LoVo (cell line): ENCODE measurements at regions not wholly inside any gene's neighbourhood (a gene's known extent, or its start where the extent isn't known, plus 50 kb on each side); places are given as distances from the start of the nearest gene placed in this dataset.
"Not testable (repeated sequence)": the region's sequence is repeated elsewhere in the genome, so short reads cannot be mapped to it uniquely, and the experiment has no call there.

Experiments used
- DNase-seq: peaks from one replicate; pipeline ENCODE4 v3.0.0-alpha.2; 2016; ENCODE audit warnings: low spot score

DNA sequence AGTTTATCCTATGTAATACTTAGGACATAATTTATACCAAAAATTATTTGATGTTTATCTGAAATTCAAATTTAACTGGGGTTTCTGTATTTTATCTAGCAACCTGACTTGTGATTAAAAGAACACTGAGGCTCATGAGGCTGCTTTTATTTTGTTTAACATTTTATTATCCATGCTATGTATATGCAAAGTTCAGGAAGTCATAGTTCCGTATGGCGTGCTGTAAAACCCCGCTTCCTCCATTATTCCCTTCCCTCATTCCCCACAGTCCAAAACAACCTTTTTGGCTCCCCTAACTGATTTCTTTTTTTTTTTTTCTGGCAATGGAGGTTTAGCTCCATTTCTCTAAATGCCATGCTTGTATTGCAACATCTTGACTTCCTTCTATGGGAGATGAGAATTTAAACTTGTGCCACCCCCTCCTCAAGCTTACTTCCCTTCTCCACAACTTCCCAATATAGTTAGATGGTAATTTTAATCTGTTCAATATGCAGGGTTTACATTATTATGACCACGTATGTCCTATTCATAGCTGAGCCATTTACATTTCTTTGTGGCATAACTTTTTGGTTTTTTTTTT lies 138.0 kb upstream of the DNAH14 start:
- DNase-seq: no peak

GRCh38 chr1:224795591-224795990 lies 133.9 kb upstream of the DNAH14 start:
- no peak for DNase-seq

GRCh38 chr1:224799083-224799482 lies 130.4 kb upstream of the DNAH14 start:
- no peak for DNase-seq

- no peak for DNase-seq
Measured at GRCh38 chr1:224800486-224801119, 128.9 kb upstream of the DNAH14 start.

- DNase-seq: no peak
Measured at GRCh38 chr1:224801844-224802490, 127.5 kb upstream of the DNAH14 start.

DNA sequence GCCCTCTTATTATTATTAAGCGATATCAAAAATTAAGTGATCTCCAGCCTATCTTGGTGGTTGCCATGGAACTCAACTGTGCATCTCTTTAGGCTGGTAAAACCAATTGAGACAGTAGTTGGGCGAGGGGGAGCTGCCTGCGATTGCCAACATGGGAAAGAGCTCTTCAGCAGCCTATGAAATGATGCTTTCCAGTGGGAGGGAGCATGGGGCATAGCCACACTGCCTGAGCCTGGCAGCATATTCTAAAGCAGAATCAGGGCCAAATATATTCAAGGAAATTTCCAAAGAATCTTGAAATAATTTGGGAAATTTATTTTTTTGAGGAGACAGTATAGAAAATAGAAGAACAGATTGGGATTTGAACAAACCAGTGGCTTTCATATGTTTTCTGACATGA lies 126.9 kb upstream of the DNAH14 start:
- no peak for DNase-seq

DNA sequence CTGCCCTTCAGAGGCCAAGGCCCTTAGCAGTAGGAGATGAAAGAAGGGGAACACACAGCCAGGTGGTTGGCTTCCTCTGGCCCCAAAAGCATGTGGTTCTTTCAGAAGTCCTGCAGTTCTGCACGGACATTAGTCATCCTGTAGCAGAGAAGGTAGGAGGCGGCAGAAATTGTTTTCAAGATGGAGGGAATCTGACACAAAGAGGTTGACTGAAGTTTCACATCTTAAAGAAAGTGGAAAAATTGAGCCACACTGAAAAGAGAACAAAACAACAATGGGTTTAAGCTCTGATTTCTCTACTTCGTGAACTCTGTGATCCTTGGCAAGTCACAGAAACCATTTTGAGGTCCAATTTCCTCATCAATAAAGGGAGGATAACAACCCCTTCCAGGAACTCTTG lies 125.3 kb upstream of the DNAH14 start:
- no peak for DNase-seq

- DNase-seq: no peak
Measured at GRCh38 chr1:224805889-224806288, 123.6 kb upstream of the DNAH14 start.

DNA sequence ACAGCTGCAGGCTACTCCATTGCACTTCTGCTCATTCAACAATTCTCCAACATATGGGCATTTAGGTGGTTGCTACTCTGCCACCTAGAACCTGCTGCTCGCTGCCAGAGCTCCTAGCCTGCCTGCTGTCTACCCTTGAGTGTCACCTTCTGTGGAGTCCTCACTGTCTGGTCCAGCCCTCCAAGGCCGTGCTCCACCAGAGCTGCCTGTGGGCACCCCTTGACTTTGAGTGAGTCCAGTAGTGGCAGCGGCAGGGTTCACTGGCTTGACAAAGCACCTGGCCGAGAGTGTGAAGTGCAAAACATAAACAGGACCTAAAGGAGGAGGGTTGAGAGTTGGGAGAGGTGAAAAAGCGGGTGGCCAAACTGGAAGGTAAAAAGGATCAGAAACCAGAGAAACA lies 120.3 kb upstream of the DNAH14 start:
- DNase-seq: no peak

DNA sequence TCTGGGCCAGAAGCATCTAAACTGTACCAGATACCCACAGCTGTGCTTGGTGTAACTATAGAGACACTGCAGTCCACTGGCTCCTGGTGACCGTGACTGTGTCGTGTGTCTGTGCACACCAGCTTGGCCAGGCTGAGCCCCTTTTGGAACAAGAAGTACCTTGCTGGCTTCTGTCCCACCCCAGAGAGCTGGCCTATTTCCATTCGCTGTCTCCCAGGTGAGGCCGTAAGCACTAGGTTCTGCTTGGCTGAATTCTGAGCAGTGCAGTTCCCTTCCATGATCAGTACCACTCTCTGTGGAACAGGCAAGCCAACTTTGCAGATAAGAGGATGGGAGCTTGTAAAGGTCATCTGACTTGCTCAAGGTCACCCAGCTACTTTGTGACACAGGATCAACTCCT lies 119.9 kb upstream of the DNAH14 start:
- DNase-seq: no peak

DNA sequence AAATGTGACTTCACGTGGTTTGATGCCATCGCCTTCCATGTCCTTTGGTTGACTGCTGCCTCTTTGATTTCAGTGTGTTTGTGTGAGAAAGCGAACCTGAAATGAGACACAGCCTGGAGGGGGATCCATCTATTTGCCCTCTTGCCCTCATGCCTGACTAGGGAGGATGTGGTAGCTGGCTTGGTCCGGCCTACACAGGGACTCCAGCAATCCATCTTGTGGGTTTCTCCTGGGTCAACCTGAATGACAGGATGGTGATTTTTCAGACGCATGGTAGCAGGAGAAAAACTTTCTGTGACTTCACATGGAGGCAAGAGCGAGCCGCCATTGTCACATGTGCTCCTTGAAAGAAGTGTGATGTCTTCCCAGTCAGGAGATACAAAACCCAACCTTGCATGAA lies 117.9 kb upstream of the DNAH14 start:
- DNase-seq: no peak

DNA sequence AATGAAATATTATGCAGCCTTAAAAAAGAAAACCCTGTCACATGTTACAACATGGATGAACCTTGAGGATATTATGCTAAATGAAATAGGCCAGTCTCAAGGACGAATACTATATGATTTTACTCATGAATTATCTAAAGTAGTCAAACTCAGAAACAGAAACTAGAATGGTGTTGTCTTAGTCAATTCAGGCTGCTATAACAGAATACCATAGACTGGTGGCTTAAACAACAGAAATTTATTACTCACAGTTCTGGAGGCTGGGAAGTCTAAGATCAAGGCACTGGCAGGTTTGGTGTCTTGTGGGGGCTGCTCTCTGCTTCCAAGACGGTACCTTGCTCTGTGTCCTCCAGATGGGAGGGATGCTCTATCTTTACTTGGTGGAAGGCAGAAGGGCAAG lies 113.8 kb upstream of the DNAH14 start:
- no peak for DNase-seq

DNA sequence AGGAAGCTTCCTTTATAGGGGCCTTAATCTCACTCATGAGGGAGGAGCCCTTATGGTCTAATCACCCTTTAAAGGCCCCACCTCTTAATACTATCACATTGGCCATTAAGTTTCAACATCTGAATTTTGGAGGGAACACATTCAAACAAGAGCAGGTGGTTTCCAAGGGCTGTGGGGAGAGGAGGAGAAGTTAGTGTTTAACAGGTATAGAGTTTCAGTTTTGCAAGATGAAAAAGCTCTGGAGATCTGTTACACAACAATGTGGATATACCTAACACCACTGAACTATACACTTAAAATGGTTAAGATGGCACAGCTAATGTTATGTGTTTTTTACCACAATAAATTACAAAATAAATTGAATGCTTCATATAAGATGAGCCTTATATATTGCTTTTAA lies 113.4 kb upstream of the DNAH14 start:
- no peak for DNase-seq

- no peak for DNase-seq
Measured at GRCh38 chr1:224817382-224817781, 112.1 kb upstream of the DNAH14 start.

- no peak for DNase-seq
Measured at GRCh38 chr1:224819861-224820260, 109.6 kb upstream of the DNAH14 start.

DNA sequence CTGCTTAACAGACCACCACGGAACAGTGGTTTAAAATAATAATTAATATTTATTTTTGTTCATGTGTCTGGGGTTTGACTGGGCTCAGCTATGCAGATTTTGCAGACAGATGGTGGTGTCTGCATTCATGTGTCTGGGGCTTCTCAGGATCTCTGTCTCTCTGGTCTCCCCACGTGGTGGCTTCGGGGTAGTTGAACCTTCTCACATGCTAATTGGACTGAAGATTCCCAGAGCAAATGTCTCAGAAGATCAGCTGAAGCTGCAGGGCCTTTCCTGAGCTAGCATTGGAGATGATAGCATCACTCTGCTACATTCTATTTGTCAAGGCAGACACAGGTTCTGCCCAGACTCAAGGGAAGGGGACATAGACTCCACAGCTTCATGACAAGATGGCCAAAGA lies 109.1 kb upstream of the DNAH14 start:
- no peak for DNase-seq

- not testable (repeated sequence) for DNase-seq
Measured at GRCh38 chr1:224821751-224822150, 107.7 kb upstream of the DNAH14 start.

DNA sequence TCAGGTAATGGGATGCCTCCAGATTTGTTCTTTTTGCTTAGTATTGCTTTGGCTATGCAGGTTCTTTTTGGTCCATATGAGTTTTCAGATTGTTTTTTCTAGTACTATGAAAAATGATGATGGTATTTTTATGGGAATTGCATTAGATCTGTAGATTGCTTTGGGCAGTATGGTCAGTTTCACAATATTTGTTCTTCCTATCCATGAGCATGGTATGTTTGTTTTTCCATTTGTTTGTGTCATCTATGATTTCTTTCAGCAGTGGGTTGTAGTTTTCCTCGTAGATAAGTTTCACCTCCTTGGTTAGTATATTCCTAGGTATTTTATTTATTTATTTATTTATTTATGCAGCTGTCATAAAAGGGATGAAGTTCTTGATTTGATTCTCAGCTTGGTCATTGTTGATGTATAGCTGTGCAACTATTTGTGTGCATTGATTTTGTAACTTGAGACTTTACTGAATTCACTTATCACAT lies 103.9 kb upstream of the DNAH14 start:
- DNase-seq: no peak

GRCh38 chr1:224828691-224829090 lies 100.8 kb upstream of the DNAH14 start:
- DNase-seq: no peak

GRCh38 chr1:224831501-224831900 lies 98.0 kb upstream of the DNAH14 start:
- no peak for DNase-seq

- DNase-seq: not testable (repeated sequence)
Measured at GRCh38 chr1:224839648-224840300, 89.7 kb upstream of the DNAH14 start.

DNA sequence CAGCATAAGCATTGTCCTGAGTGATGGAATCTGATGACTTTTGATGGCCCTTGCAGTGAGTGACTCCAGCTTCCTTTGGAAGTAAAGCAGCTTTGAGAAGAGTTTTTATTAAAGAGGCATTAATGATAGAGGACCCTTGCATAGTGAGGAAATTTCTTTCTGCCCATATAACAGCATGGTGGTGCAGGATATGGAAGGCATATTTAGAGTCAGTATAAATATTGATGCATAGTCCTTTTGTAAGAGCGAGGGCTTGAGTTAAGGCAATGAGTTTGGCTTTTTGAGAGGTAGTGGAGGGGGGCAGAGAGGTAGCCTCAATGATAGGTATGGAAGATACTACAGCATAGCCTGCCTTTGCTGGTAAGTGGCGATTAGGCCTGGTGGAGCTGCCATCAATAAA lies 87.7 kb upstream of the DNAH14 start:
- not testable (repeated sequence) for DNase-seq
